SK-N-MC (cell line): ENCODE measurements at regions not wholly inside any gene's neighbourhood (a gene's known extent, or its start where the extent isn't known, plus 50 kb on each side); places are given as distances from the start of the nearest gene placed in this dataset.
"Not testable (repeated sequence)": the region's sequence is repeated elsewhere in the genome, so short reads cannot be mapped to it uniquely, and the experiment has no call there.

ENCODE experiments used
- DNase-seq: peaks from one replicate; pipeline ENCODE4 v3.0.0-alpha.2; 2011; ENCODE audit warnings: low read depth, low spot score
- H3K27ac ChIP-seq: fragments of 200-600 bp; sonication (generic); 2 replicates; pipeline ENCODE4 v1.5.1; 2016; ENCODE audit warnings: mixed run types
- H3K36me3 ChIP-seq: fragments of 200-600 bp; sonication (generic); 2 replicates; pipeline ENCODE4 v1.6.1; 2017; ENCODE audit warnings: antibody characterized with exemption, low read length, mixed read lengths; ENCODE audit not compliant: insufficient read depth
- H3K4me3 ChIP-seq: fragments of 200-600 bp; sonication (generic); 2 replicates; pipeline ENCODE4 v1.5.1; 2016
- H3K9ac ChIP-seq: fragments of 200-600 bp; sonication (generic); 2 replicates; pipeline ENCODE4 v1.8.0; 2017; ENCODE audit warnings: mixed run types, mixed read lengths; ENCODE audit not compliant: insufficient read length
- H3K9me3 ChIP-seq: fragments of 200-600 bp; sonication (generic); 2 replicates; pipeline ENCODE4 v1.6.1; 2017; ENCODE audit warnings: low read depth, mild to moderate bottlenecking, antibody characterized with exemption, low read length, moderate library complexity, mixed read lengths
- EZH2 ChIP-seq: fragments of 200-600 bp; sonication (generic); IDR thresholded peaks from one replicate; pipeline ENCODE4 v1.6.1; 2017; ENCODE audit warnings: antibody characterized with exemption
- FOXP2 ChIP-seq: optimal IDR thresholded peaks from 2 replicates; pipeline ENCODE3; 2011; ENCODE audit warnings: mild to moderate bottlenecking, moderate library complexity; ENCODE audit not compliant: insufficient read depth; ENCODE audit errors: extremely low read length, control extremely low read depth
- POLR2AphosphoS5 ChIP-seq: IDR thresholded peaks from 2 replicates; pipeline ENCODE4 v1.6.1; 2012; ENCODE audit warnings: mild to moderate bottlenecking, low read depth, low read length, borderline replicate concordance

GRCh38 chr18:70700496-70700895 is 411.7 kb downstream of the SOCS6 start:
- Histone ChIP-seq H3K36me3 (no peaks in the 10 kb centered on the region), H3K4me3 (no peak overlapping the region), H3K9ac (no peak overlapping the region), H3K9me3 (no peaks in the 10 kb centered on the region), H3K27ac (no peak overlapping the region)
- DNase-seq: no peak
- no peak for TF ChIP-seq POLR2AphosphoS5
- no peak for TF ChIP-seq EZH2
- TF ChIP-seq FOXP2: no peak

DNA sequence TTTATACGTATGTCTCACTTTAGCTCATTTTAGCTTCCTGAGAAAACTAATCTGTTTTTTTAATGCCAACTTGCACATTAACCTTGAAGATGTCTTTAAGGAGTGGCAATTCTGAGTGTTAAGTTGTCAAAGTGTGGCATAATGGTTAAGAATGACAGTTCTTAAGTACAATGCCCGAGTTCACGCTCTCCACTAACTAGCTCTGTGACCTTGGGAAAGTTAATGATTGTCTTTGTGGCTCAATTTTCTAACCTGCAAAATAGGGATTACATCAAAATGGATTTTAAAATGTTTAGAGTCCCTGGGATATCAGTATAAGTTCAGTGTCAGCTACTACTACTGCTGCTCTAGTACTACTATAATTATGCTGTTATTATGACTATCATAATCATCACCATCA is 409.7 kb downstream of the SOCS6 start:
- Histone ChIP-seq H3K27ac (no peak overlapping the region), H3K9ac (no peak overlapping the region), H3K36me3 (no peaks in the 10 kb centered on the region), H3K4me3 (no peak overlapping the region), H3K9me3 (no peaks in the 10 kb centered on the region)
- DNase-seq: no peak
- TF ChIP-seq FOXP2 (no peak), POLR2AphosphoS5 (no peak)

DNA sequence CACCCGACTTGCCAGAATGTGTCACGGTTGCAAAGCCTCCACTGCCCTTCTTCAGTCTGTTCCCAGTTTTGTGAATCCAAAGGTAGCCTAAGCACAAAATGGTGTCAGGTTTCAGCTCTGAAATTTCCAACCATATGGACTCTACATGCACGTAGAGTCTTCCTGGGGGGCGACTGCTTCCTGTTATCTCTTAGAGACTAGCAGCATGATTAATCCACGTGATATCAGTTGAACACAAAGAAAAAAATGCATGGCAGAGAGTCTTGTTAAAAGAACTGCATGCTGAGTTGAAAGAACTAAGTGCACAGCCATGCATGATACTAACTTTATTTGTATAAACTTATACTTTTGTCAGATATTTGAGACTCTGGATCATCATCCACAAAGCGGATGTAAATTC is 404.4 kb downstream of the SOCS6 start:
- Histone ChIP-seq H3K27ac (no peak overlapping the region), H3K9ac (no peak overlapping the region), H3K9me3 (no peaks in the 10 kb centered on the region), H3K36me3 (no peaks in the 10 kb centered on the region), H3K4me3 (no peak overlapping the region)
- no peak for DNase-seq
- TF ChIP-seq EZH2: no peak
- TF ChIP-seq POLR2AphosphoS5: no peak
- TF ChIP-seq FOXP2: no peak

DNA sequence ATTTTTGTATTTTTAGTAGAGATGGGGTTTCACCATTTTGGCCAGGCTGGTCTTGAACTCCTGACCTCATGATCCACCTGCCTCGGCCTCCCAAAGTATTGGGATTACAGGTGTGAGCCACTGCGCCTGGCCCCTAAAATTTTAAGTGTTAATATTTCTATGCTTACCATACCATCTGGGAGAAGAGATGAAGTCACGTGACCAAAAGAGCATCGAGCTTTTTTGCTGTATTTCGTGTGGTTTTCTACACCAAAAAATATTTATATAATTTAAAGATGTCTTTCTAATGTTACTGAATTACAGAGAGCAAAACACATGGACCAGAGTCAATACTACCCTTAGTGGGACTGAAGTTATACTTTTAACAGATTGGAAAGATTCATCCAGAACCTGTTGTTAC is 400.9 kb downstream of the SOCS6 start:
- H3K4me3 ChIP-seq, H3K27ac ChIP-seq, DNase-seq, H3K9ac ChIP-seq, H3K36me3 ChIP-seq, H3K9me3 ChIP-seq: not testable (repeated sequence)

DNA sequence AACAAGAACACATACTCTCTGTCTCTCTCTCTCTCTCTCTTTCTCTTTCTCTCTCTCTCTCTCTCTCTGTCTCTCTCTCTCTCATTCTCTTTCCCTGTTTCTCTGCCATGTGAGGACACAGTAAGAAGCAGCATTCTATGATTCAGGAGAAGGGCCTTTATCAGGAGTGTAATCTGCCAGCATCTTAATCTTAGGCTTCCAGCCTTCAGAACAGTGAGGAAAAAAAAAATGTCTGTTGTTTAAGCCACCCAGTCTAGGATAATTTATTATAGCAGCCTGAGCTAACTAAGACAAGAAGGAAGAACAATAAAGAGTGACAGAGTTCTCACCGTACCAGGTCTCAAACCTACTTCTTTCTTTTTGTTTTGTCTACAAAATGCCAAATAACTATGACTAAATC is 399.4 kb downstream of the SOCS6 start:
- no peak for DNase-seq
- no peak for TF ChIP-seq EZH2
- no peak for TF ChIP-seq FOXP2
- TF ChIP-seq POLR2AphosphoS5: no peak
- H3K27ac ChIP-seq: no peak overlapping the region

DNA sequence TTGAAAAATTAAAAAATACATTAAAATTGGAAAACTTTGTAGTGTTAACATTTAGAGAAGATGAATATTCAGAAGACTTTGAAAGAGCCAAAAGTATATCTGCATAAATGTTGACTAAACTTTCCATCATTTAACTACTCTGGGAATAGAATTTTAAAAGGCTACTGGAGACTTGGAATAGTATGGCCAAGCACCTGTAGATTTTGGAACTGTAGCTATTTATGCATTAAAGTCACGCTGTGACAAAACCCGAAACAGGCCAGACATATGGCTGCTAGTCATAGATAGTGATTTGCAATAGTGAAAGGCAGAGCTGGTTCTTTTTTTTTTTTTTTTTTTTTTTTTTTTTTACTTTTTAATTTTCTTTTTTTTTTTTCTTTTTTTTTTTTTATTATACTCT is 396.0 kb downstream of the SOCS6 start:
- TF ChIP-seq EZH2: no peak
- TF ChIP-seq POLR2AphosphoS5: no peak
- TF ChIP-seq FOXP2: no peak
- Histone ChIP-seq H3K4me3 (no peak overlapping the region), H3K27ac (no peak overlapping the region), H3K36me3 (no peaks in the 10 kb centered on the region), H3K9ac (no peak overlapping the region), H3K9me3 (no peaks in the 10 kb centered on the region)
- no peak for DNase-seq

More for the DNA sequence above, 399.4 kb downstream of the SOCS6 start:
- Histone ChIP-seq H3K9me3 (no peaks in the 10 kb centered on the region), H3K4me3 (no peak overlapping the region), H3K9ac (no peak overlapping the region), H3K36me3 (no peaks in the 10 kb centered on the region)

DNA sequence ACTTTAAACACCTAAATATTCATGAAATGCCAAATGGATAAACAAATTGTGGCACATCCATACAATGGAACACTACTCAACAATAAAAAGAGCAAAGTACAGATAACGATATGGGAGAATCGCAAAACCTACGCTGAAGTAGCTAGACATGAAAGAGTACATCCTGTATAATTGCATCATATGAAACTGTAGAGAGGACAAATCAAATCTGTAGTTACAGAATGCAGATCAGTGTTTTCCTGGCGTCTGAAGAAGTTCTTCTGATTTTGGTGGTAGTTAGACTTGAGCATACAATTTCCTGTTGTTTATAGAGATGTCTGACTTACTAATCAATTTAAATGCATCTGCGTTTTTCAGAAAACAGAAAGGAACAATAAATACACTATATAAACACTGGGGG is 394.4 kb downstream of the SOCS6 start:
- Histone ChIP-seq H3K27ac (no peak overlapping the region), H3K9me3 (no peaks in the 10 kb centered on the region), H3K36me3 (no peaks in the 10 kb centered on the region), H3K4me3 (no peak overlapping the region), H3K9ac (no peak overlapping the region)
- TF ChIP-seq FOXP2 (no peak), POLR2AphosphoS5 (no peak)
- no peak for DNase-seq

DNA sequence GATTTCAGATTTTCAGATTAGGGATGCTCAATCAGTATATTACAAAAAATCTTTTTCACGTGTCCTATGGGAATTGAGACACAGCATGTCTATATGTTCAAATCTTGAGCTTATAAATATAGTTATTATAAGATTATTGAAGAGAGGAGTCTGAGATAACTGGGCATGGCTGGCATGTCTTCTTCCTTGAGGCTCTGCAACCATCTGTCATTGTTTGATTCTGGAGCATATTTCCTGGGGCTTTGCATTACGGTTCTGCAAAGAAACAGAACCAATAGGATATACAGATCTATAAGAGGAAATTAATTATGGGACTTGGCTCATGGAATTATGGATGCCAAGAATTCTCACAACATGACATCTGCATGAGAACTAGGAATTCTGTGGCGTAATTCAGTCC is 386.1 kb downstream of the SOCS6 start:
- H3K27ac ChIP-seq: no peak overlapping the region
- no peak overlapping the region for H3K4me3 ChIP-seq
- no peak for TF ChIP-seq FOXP2
- no peak for TF ChIP-seq POLR2AphosphoS5
- no peak for TF ChIP-seq EZH2
- no peak for DNase-seq
- no peak overlapping the region for H3K9ac ChIP-seq
- no peaks in the 10 kb centered on the region for H3K9me3 ChIP-seq
- no peaks in the 10 kb centered on the region for H3K36me3 ChIP-seq

GRCh38 chr18:70673831-70674230 is 385.0 kb downstream of the SOCS6 start:
- H3K9me3 ChIP-seq: no peaks in the 10 kb centered on the region
- H3K36me3 ChIP-seq: no peaks in the 10 kb centered on the region
- no peak for DNase-seq
- H3K4me3 ChIP-seq: no peak overlapping the region
- H3K9ac ChIP-seq: no peak overlapping the region
- H3K27ac ChIP-seq: no peak overlapping the region
- TF ChIP-seq FOXP2 (no peak), EZH2 (no peak), POLR2AphosphoS5 (no peak)
